MM.1S (cell line): ENCODE measurements at regions not wholly inside any gene's neighbourhood (a gene's known extent, or its start where the extent isn't known, plus 50 kb on each side); places are given as distances from the start of the nearest gene placed in this dataset.

Experiments
- CTCF ChIP-seq: fragments of 300-600 bp; sonication (generic); IDR thresholded peaks from 2 replicates; pipeline ENCODE4 v1.5.1; 2016; ENCODE audit warnings: antibody characterized with exemption, low read length, mixed read lengths
- EZH2 ChIP-seq: fragments of 300-600 bp; sonication (generic); optimal IDR thresholded peaks from 2 replicates; pipeline ENCODE3; 2017; ENCODE audit warnings: low read depth, mild to moderate bottlenecking, antibody characterized with exemption, low read length, mixed read lengths
- EZH2phosphoT487 ChIP-seq: fragments of 300-600 bp; sonication (generic); IDR thresholded peaks from 2 replicates; pipeline ENCODE4 v1.6.1; 2018; ENCODE audit warnings: antibody characterized with exemption, low read length

GRCh38 chr7:32323712-32324111, 166.5 kb downstream of the LSM5 start:
- TF ChIP-seq EZH2 (no peak), CTCF (no peak), EZH2phosphoT487 (no peak)
